ENCODE measurements at regions not wholly inside any gene's neighbourhood (a gene's known extent, or its start where the extent isn't known, plus 50 kb on each side); places are given as distances from the start of the nearest gene placed in this dataset.
"Not testable (repeated sequence)": the region's sequence is repeated elsewhere in the genome, so short reads cannot be mapped to it uniquely, and the experiment has no call there.

- ATAC-seq (ENCODE audit: poor library complexity) (no peak), DNase-seq (no peak)
- intact Hi-C loops (cut with DNase I): no loop called here
Observed at GRCh38 chr16:51535591-51535990, 384.5 kb upstream of the SALL1 start.

- intact Hi-C loops (cut with DNase I): no loop called here
- ATAC-seq (ENCODE audit: poor library complexity) (no peak), DNase-seq (no peak)
Observed at GRCh38 chr16:51532551-51532950, 381.5 kb upstream of the SALL1 start.

- DNase-seq: no peak
- no peak for ATAC-seq (ENCODE audit: poor library complexity)
- intact Hi-C loops (cut with DNase I): no loop called here
Observed at GRCh38 chr16:51531271-51531670, 380.2 kb upstream of the SALL1 start.

- ATAC-seq (ENCODE audit: poor library complexity) (no peak), DNase-seq (no peak)
- intact Hi-C loops (cut with DNase I): no loop called here
Observed at GRCh38 chr16:51527349-51527748, 376.3 kb upstream of the SALL1 start.

- intact Hi-C loops (cut with DNase I): no loop called here
- ATAC-seq (ENCODE audit: poor library complexity) (no peak), DNase-seq (no peak)
Observed at GRCh38 chr16:51526621-51527020, 375.6 kb upstream of the SALL1 start.

GRCh38 chr16:51524555-51525373, 373.7 kb upstream of the SALL1 start:
- ATAC-seq (ENCODE audit: poor library complexity) (no peak), DNase-seq (no peak)
- intact Hi-C loops (cut with DNase I): no loop called here

GRCh38 chr16:51524070-51524469, 373.0 kb upstream of the SALL1 start:
- DNase-seq (no peak), ATAC-seq (ENCODE audit: poor library complexity) (no peak)
- intact Hi-C loops (cut with DNase I): no loop called here

- DNase-seq (no peak), ATAC-seq (ENCODE audit: poor library complexity) (no peak)
- intact Hi-C loops (cut with DNase I): no loop called here
Observed at GRCh38 chr16:51523400-51523799, 372.3 kb upstream of the SALL1 start.

DNA sequence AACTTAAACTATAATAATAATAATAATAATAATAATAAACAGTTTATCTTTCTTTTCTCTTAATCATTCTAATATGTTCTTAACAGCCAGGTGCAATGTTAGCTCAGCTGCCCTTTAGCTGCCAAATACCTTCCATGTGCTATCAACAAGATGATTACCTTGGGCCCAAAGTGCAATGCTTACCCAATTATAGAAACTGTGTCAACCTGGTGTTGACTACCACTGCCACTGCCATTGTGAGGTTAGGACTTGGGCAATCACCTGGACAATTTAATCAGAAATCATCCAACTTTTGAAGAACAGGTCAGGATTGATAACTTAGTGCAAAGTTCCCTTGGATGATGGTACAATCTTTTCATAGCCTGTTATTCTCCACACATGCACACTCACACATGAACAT, 371.8 kb upstream of the SALL1 start:
- DNase-seq (no peak), ATAC-seq (ENCODE audit: poor library complexity) (no peak)
- intact Hi-C loops (cut with DNase I): no loop called here

- DNase-seq; ATAC-seq (ENCODE audit: poor library complexity); intact Hi-C loops (cut with DNase I): not testable (repeated sequence)
Observed at GRCh38 chr16:51516960-51517359, 365.9 kb upstream of the SALL1 start.

GRCh38 chr16:51510416-51510815, 359.3 kb upstream of the SALL1 start:
- no peak for ATAC-seq (ENCODE audit: poor library complexity)
- no peak for DNase-seq
- intact Hi-C loops (cut with DNase I): no loop called here

GRCh38 chr16:51509336-51509735, 358.3 kb upstream of the SALL1 start:
- ATAC-seq (ENCODE audit: poor library complexity) (no peak), DNase-seq (no peak)
- intact Hi-C loops (cut with DNase I): no loop called here

DNA sequence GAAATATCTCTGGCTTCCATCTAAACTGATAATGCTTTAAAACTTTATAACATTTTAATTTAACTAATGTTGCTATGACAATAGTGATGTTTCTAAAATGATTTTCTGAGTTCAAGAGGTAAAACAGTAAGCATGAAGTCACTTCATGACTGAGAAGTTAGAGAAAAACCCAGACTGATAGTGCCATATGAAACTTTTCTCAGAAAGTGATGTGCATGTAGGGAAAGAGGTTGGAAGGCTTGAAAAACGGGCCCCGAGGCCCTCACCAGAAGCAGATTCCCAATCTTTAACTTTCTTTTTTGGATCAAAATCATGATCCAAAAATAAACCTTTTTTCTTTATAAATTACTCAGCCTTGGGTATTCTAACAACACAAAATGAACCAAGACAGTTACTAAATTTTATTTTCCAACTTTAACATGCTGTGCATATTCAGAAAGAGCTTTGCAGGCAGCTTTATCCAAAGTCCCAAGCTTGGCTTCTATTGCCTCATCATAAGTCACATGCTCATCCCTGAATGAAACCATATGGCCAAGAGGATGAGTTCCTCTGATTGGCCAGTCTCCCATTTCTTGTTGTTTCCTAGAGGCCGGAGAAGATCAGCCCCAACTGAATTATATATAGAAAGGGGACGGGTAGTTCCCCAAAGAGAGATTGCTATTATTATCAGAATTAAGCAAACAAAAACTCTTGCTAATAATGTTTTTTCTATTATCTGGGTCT, 357.6 kb upstream of the SALL1 start:
- DNase-seq: no peak
- ATAC-seq (ENCODE audit: poor library complexity): no peak
- intact Hi-C loops (cut with DNase I): no loop called here

DNA sequence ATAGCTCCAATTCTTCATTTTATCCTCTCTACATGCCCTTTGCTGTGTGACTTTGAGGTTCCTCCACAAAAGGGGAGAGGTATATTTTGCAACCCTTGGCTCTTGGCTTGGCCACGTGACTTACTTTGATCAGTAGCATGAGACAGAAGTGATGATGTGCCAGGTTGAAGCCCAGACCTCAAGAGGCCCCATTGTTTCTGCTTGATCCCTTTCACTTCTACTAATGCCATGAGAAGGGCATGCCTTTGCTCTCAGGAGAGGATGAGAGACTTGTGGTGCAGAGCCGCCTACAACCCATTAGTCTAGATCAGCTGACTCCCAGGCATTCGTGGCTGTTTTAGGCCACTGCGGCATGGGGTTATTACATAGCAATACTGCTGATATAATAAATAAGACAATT, 356.2 kb upstream of the SALL1 start:
- no peak for ATAC-seq (ENCODE audit: poor library complexity)
- intact Hi-C loops (cut with DNase I): no loop called here

GRCh38 chr16:51500306-51500705, 349.2 kb upstream of the SALL1 start:
- intact Hi-C loops (cut with DNase I): no loop called here
- DNase-seq (no peak), ATAC-seq (ENCODE audit: poor library complexity) (no peak)

More for the DNA sequence above, 356.2 kb upstream of the SALL1 start:
- no peak for DNase-seq

- DNase-seq (no peak), ATAC-seq (ENCODE audit: poor library complexity) (no peak)
- intact Hi-C loops (cut with DNase I): no loop called here
Observed at GRCh38 chr16:51497541-51498211, 346.6 kb upstream of the SALL1 start.

DNA sequence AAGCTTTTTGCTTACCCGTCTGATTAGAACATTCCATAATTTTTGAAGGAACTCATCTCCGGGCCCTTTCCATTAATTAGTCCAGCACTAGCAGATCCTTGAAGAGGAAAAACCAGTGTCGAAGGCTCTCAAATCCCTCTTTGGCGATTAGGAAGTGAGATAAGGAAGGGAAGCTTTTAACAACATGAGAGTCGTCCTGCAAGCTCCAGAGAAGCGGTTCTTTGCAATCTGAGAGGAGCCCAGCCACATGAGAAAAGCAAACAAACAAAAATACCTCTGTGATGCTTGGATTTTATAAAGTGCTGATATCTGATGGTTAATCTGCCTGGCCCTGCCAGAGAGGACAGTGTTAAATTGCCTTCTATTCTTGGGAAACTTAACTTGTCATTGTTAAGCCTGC, 339.8 kb upstream of the SALL1 start:
- no peak for DNase-seq
- ATAC-seq (ENCODE audit: poor library complexity): no peak
- intact Hi-C loops (cut with DNase I): no loop called here

DNA sequence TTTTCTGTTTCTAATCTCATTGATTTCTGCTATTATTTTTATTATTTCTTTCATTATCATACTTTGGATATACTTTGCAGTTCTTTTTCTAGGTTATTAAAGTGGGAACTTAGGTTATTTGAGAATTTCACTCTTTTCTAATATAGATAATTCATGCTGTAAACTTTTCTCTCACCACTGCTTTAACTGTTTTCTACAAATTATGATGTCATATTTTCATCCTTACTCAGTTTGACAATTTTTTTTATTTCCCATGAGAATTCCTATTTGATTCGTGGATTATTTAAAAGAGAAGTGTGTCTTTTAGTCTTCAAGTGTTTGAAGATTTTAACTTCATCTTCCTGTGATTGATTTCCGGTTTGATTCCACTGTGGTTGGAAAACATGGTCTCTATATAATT, 336.8 kb upstream of the SALL1 start:
- intact Hi-C loops (cut with DNase I): no loop called here
- DNase-seq (no peak), ATAC-seq (ENCODE audit: poor library complexity) (no peak)

GRCh38 chr16:51474414-51475091, 323.5 kb upstream of the SALL1 start:
- intact Hi-C loops (cut with DNase I): no loop called here
- DNase-seq: no peak
- ATAC-seq (ENCODE audit: poor library complexity): no peak
